ENCODE measurements at regions not wholly inside any gene's neighbourhood (a gene's known extent, or its start where the extent isn't known, plus 50 kb on each side); places are given as distances from the start of the nearest gene placed in this dataset.

DNA sequence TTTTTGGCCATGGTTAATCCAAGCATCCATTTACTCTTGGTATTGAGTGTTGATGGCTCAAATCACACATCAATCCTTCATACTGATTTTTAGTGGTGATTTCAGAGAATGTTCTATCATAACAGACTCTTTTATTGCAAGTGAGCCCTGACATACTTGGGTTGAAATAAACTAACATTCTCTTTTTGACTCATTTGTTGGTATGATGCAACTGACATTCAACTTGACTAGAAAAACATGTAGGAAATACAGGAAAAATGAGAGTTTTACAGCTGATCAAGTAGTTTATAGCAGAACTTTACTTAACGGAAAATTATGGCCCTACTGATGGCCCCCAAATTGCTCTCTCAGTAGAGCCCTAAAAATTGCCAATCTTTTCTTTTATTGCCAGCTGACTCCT lies 173.9 kb upstream of the CD96 start:
- H3K4me1 ChIP-seq (ENCODE audit: control insufficient read depth, extremely low read depth, insufficient read depth, low read length), result no peaks in the 10 kb centered on the region
- no peaks in the 10 kb centered on the region for H4K20me1 ChIP-seq (ENCODE audit: control insufficient read depth, extremely low read depth, insufficient read depth, low read length)
- H3K9ac ChIP-seq (ENCODE audit: control insufficient read depth, extremely low read depth, insufficient read depth, low read length), result no peak overlapping the region
- FAIRE-seq (no peak), DNase-seq (ENCODE audit: low read depth, low spot score) (no peak)
- H3K79me2 ChIP-seq (ENCODE audit: control insufficient read depth, insufficient read depth, low read length), result no peaks in the 10 kb centered on the region
- no peak overlapping the region for H3K27ac ChIP-seq (ENCODE audit: control insufficient read depth, insufficient read depth, low read length)
- no peak overlapping the region for H3K4me3 ChIP-seq (ENCODE audit: control insufficient read depth in 2 of 3, extremely low read depth in 1 of 3, insufficient read depth in 2 of 3, low read depth in 1 of 3, low read length in 3 of 3)
- TF ChIP-seq EZH2 (IDR thresholded peaks at IDR 0.05; ENCODE audit: low read length) (no peak), CTCF (optimal IDR thresholded peaks at IDR 0.05 in 1 of 3, IDR thresholded peaks at IDR 0.05 in 1 of 3, conservative IDR thresholded peaks at IDR 0.05 in 1 of 3; ENCODE audit: extremely low read depth in 1 of 3, insufficient read depth in 2 of 3, low read length in 3 of 3) (no peak)
- H3K4me2 ChIP-seq (ENCODE audit: control insufficient read depth, extremely low read depth, insufficient read depth, low read depth, low read length), result no peak overlapping the region
- no peaks in the 10 kb centered on the region for H3K27me3 ChIP-seq (ENCODE audit: control insufficient read depth, extremely low read depth, insufficient read depth, low read length)
- H3K36me3 ChIP-seq (ENCODE audit: control insufficient read depth in 2 of 2, extremely low read depth in 1 of 2, insufficient read depth in 2 of 2, low read length in 2 of 2), result no peaks in the 10 kb centered on the region
- H3K9me3 ChIP-seq (ENCODE audit: control insufficient read depth, low read depth, low read length), result no peaks in the 10 kb centered on the region
- H3K9me1 ChIP-seq (ENCODE audit: control insufficient read depth, extremely low read depth, insufficient read depth, low read length), result no peaks in the 10 kb centered on the region
- dilution Hi-C loops (cut with MboI; ENCODE audit: extremely low pct_ligation_motif_present, low sequenced_read_pairs), result no loop called here
- H2AFZ ChIP-seq (ENCODE audit: control insufficient read depth, low read length), result no peak overlapping the region

DNA sequence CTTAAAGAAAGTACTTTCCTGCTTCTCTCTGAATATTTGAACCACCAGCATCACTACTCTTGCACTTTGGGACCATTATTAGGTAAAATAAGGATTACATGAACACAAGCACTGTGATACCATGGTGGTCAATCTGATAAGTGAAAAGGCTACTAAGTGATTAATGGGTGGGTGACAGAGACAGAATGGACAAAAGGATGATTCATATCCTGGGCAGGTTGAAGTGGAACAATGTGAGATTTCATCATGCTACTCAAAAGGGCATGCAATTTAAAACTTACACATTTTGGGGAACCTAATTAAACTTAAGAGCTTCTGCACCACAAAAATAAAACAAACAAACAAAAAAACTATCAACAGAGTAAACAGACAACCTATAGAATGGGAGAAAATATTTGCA lies 172.0 kb upstream of the CD96 start:
- TF ChIP-seq CTCF (optimal IDR thresholded peaks at IDR 0.05 in 1 of 3, IDR thresholded peaks at IDR 0.05 in 1 of 3, conservative IDR thresholded peaks at IDR 0.05 in 1 of 3; ENCODE audit: extremely low read depth in 1 of 3, insufficient read depth in 2 of 3, low read length in 3 of 3) (no peak), EZH2 (IDR thresholded peaks at IDR 0.05; ENCODE audit: low read length) (no peak)
- Histone ChIP-seq H3K36me3 (ENCODE audit: control insufficient read depth in 2 of 2, extremely low read depth in 1 of 2, insufficient read depth in 2 of 2, low read length in 2 of 2) (no peaks in the 10 kb centered on the region), H3K27ac (ENCODE audit: control insufficient read depth, insufficient read depth, low read length) (no peak overlapping the region), H3K9ac (ENCODE audit: control insufficient read depth, extremely low read depth, insufficient read depth, low read length) (no peak overlapping the region), H3K4me1 (ENCODE audit: control insufficient read depth, extremely low read depth, insufficient read depth, low read length) (no peaks in the 10 kb centered on the region), H3K9me3 (ENCODE audit: control insufficient read depth, low read depth, low read length) (no peaks in the 10 kb centered on the region), H3K4me3 (ENCODE audit: control insufficient read depth in 2 of 3, extremely low read depth in 1 of 3, insufficient read depth in 2 of 3, low read depth in 1 of 3, low read length in 3 of 3) (no peak overlapping the region), H2AFZ (ENCODE audit: control insufficient read depth, low read length) (no peak overlapping the region), H3K79me2 (ENCODE audit: control insufficient read depth, insufficient read depth, low read length) (no peaks in the 10 kb centered on the region), H3K27me3 (ENCODE audit: control insufficient read depth, extremely low read depth, insufficient read depth, low read length) (no peaks in the 10 kb centered on the region), H3K9me1 (ENCODE audit: control insufficient read depth, extremely low read depth, insufficient read depth, low read length) (no peaks in the 10 kb centered on the region), H3K4me2 (ENCODE audit: control insufficient read depth, extremely low read depth, insufficient read depth, low read depth, low read length) (no peak overlapping the region), H4K20me1 (ENCODE audit: control insufficient read depth, extremely low read depth, insufficient read depth, low read length) (no peaks in the 10 kb centered on the region)
- FAIRE-seq (no peak), DNase-seq (ENCODE audit: low read depth, low spot score) (no peak)
- dilution Hi-C loops (cut with MboI; ENCODE audit: extremely low pct_ligation_motif_present, low sequenced_read_pairs), result no loop called here
